IPS-NIHi7 (cell line): ENCODE measurements at regions not wholly inside any gene's neighbourhood (a gene's known extent, or its start where the extent isn't known, plus 50 kb on each side); places are given as distances from the start of the nearest gene placed in this dataset.
A peak's percentile ranks its signal among the peaks of the same experiment; 100 is the strongest.

ENCODE experiments used
- DNase-seq: peaks from one replicate; pipeline ENCODE4 v3.0.0; 2012; ENCODE audit warnings: mixed read lengths; ENCODE audit errors: extremely low spot score

DNA sequence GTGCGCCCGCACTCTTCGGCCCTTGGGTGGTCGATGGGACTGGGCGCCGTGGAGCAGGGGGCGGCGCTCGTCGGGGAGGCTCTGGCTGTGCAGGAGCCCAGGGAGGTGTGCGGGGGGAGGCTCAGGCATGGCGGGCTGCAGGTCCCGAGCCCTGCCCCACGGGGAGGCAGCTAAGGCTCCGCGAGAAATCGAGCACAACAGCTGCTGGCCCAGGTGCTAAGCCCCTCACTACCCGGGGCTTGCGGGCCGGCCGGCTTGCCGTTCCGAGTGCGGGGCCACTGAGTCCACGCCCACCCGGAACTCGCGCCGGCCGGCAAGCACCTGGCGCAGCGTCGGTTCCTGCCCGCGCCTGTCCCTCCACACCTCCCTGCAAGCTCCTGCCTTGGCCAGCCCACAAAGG, 462.3 kb upstream of the JARID2 start:
- DNase-seq: no peak

DNA sequence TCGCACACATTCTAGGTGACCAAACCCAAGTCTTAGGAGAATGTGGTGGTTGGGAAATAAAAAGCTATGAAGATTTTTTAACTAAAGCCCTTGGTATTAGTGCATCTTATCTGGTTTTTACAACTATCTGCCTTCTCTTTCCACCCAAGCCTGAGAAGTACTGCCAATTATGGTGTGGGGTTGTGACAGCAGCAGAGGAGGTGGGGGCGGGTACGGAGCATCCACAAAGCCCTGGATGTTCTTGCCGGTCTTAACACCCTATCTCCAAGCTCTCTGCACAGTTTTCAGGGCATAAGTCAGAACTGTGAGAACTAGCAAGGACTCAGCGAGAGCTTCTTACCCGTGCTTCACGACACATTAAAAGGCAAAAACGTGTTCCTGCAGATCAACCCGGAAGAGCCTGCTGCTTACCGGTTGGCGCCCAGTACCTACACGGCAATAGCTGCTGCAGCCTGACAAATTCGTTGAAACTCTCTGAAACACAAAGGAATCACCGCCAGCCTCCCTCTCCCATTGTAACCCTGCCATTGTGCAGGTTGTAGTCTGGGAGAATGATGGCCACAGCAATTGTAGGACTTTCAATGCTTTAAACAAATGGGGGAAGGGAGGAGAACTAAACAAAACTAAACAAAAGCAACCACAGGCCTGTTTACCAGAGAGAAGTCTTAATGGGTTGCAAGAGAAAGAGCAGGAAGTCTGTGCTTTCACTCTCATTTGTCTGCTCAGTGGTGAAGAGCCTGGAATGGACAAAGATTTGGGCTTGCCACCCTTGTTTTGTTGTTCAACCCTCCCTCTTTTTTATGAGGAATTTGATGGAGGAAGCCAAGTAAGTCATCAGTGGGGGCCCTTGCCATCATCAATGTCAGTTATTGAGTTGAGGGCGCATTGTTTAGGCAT, 461.0 kb upstream of the JARID2 start:
- peak; percentile 54 for DNase-seq

DNA sequence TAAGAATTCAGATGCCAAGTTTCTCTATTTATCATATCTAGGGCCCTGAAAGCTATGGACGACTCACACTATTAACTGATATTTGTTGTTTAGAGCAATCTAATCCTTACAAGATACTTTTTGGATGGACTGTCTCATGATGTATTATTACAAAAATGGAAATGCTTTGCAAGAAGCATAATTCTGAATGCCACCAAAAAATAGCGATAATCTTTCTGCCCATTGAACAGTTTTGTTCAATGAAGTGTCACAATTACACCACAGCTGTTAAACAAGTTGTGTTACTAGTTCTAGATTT, 460.4 kb upstream of the JARID2 start:
- no peak for DNase-seq

DNA sequence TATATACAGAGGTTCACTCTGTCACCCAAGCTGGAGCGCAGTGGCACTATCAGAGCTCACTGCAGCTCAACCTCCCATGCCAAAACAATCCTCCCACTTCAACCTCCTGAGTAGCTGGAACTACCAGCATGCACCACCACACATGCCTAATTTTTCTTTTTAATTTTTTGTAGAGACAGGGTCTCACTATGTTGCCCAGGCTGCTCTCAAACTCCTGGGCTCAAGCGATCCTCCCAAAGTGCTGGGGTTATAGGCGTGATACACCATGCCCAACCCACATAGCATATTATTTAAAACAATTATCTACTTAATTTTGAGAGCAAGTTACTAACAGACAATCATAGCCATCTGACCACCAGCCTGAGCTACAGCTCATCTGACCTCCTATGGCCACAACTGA, 459.9 kb upstream of the JARID2 start:
- no peak for DNase-seq

DNA sequence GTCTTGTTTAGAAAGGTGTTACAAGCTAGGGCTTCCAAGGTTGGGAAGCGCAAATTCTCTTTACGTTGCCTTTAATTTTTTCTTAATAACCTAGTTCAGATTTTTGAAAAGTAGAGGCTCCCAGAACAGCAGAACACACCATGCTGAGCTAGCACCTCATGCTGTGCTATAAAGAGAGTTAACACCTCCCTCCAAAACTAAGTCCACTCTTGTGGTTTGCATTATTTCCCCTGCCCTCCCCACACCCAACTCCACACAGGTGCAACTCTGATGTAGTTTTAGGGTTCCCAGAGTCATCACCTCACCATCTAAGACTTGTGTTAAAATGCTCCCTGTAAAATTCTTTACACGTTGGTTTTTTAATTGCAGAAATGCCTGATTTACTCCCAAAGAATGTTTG, 459.4 kb upstream of the JARID2 start:
- DNase-seq: no peak

DNA sequence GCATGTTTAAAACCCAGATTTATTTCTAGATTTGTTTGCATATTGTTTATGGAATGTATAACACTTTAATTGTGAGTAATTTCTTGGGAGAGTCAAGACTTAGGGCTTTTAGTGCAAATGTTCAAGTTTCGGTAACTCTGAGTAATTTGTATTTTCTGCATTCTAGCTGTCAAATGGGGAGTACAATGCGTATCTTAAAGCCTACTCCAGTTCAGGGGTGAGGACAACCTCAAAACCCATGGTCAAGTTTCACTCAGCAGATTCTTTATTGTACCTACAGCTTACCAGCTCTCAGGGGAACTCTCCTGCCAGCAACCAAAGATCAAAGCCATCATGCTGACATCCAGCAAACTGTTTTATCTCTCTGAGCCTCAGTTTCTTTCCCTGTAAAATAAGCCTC, 458.6 kb upstream of the JARID2 start:
- no peak for DNase-seq

DNA sequence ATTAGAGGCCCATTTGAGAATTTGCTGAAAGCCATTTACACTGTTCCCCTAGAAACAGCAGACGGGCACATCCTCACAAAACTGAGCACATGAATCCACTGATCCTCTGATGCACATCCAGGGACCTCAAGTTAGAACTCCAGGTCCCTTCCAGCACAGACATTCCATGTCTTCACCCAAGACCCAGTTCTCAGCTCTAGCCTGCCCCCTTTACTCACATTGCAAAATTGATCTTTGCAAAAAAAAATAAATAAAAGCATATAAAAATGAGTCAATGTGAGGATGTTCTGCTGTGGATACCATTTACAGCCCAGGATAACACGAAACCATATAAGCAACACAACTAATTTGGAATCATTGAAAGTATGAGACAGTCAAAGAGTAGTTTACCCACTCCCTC, 458.2 kb upstream of the JARID2 start:
- DNase-seq: no peak

DNA sequence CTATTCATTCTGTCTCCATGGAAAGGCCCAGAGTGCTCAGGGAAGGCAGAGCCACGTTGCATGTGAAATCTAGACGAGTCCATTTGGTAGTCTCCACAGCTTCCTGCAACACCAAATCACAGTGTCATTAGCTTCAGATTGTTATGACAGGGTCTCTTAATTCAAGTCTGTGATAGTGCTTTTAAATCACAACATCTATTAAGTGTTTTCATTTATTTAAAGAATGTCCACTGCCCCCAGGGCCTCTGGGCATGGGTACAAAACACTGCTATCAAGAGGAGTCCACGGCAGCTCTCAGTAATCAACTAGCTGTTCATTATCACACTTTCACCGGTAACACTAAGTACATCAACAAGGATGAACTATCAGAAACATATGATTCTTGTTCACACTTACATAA, 455.9 kb upstream of the JARID2 start:
- no peak for DNase-seq

DNA sequence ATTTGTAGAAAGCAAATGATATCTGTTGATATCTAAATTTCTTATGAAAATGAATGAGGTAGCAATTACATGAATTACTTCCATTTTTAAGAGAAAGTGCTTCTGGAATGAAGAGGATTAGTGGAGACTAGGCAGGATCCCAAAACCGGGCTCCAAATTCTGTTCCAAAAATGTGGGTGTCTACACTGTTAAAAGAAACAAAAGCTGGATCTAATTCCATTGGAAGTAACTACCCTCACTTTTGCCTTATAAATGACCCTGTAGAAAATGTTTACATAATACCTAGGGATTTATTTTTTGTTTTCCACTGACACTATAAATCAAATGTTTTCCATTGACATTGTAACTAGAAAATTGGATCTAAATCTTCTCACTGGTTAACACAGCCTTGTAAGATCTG, 454.9 kb upstream of the JARID2 start:
- no peak for DNase-seq

DNA sequence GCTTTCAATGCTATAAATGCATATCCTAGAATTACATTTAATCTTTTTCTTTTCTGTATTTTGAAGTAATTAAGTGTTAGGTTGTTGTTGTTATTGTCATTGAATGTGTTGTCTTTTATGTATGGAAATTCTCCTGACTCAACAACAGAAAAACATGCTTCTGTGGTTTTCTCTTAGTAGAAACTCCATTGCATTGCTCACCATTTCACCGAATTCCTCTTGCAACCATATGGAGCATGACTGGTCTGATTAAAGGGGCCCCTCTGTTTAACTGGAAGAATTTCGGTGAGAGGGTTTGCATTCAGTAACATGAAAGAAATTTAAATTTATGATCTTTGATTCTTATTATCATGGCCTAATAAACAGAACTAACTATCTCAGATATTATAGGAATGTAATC, 454.3 kb upstream of the JARID2 start:
- no peak for DNase-seq

DNA sequence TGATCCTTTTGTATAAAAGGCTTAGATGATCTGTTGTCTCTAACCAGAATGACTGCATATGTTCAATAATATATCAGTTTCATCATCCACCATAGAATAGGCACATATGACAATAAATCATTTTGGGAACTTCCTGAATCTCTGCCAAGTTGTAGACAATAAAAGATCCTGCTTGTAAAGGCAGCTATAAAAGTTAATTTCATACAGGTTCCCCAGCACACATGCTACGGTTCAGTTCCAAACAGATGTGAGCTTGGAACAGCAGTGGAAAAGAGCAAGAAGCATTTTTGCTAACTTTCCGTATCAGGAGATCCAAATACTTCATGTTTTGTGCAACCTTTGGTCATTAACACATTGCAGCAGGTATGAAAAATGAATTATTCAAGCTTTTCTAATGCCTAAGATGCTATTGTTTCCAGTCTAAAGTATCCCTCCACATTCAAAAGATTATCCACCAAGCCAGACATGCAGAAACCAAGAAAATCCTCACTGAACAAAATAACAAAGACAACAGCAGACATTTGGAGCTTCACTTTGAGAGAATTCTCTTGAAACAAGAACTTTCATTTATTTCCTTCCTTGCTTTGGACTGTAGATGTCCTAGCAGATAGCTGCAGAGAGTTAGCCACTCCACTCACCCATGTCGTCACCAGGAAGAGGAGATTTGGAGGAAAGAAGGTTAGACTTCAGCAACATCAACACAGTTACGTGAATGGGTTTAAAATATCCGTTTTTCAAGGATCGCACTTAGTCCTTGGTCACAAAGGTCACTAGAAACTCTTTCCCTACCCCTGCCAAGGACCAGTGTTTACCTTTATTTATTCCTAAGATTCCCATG, 453.5 kb upstream of the JARID2 start:
- no peak for DNase-seq

DNA sequence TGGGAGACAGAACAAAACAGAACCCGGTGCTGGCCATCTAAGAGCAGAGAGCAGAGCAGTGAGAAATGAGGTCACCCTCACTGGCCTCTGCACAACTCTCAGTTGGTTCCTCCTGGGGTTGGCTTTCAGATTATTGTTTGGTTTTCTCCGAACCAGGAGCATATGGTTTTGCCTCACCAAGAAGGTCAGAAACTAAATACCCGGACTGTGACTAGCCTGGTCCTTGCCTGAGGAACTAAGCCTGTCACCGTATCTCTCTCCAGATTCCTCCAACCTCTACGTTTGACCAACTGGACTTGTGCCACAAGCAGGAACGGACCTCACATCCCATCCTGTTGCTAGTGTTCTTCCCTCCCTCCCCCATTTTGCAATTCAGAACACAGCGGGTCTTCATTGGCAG, 450.4 kb upstream of the JARID2 start:
- DNase-seq: no peak

DNA sequence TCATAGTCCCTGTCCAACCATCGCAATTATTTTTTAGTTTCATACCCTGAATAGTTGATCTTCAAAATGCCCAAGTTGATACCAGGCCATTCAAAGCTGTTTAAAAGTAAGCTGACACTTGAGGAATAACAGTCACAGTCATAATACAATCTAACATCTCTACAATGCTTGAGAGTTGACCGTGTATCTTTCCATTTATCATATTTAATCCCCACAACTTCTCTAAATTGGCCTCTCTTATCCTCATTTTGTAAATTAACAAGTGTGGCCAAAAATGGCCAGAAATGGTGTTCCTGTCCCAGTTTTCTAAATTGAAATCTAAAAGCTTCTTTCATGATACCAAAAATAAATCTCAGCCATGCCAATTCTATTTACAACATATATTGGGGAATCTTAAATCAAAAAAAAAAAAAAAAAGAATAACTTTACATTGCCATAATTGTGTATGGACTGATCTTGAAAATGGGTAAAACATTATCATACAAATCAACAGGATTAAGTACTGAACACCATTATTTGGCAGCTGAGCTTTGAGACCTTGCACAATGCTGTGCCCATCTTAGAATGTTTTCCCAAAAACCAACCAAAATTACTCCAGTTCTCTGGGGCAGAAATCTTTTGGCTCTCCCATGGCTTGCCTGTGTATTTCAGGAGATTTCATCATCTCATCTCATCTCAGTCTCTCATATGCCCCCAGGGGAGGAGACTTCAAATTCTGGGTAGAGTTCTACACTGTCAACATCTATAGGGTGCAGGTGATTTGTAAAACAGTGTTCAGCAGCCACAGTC, 448.7 kb upstream of the JARID2 start:
- no peak for DNase-seq

DNA sequence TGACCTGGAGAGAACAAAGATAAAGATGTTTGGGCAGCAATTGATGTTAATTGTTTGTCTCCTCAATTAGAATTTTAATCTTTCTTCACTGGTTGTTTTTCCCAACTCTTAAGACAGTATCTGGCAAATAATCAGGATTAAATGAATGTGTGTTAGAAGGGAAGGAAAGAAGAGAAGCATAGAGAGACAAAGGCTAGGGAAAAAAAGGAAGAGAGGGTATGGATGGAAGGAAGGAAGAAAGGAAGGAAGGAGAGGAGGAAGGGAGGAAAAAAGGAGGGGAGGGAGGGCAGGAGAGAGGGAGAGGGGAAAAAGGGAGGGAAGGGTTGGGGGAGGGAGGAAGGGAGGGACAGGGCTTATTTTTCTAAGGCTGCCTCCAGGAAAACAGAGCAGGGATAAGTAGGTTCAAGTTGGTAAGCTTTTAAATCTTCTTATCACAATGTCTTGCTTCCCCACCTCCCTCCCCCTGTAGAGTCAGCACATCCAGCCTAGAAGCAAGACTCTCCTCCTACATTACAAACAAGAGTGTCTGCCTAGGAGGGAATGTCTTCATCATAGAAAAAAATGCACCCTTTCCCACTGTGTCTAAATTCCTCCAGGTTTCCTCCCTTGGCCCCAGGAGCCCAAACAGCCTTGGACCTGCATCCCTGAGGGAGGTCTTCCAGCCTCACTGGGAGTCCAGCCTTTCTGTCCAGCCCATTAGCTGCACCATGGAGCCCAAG, 447.8 kb upstream of the JARID2 start:
- DNase-seq: no peak

DNA sequence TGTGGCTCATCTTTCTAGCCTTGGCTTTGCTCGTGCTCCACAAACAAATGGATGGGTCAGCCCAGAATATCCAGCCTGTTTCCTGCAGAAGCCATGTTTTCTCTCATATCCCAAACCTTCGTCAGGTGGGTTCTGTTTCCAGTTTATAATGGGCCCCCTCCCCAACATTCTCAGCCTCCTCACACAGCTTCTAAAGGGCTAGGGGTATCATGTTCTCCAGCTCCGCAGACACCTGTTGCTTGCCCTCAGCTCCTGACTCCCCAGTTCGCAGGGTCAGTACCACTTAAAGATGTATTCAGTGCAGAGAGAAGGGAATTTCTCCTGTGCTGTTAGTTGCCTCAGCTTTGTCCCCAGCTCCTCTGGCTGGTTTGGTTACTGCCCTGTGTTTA, 447.3 kb upstream of the JARID2 start:
- DNase-seq: no peak

DNA sequence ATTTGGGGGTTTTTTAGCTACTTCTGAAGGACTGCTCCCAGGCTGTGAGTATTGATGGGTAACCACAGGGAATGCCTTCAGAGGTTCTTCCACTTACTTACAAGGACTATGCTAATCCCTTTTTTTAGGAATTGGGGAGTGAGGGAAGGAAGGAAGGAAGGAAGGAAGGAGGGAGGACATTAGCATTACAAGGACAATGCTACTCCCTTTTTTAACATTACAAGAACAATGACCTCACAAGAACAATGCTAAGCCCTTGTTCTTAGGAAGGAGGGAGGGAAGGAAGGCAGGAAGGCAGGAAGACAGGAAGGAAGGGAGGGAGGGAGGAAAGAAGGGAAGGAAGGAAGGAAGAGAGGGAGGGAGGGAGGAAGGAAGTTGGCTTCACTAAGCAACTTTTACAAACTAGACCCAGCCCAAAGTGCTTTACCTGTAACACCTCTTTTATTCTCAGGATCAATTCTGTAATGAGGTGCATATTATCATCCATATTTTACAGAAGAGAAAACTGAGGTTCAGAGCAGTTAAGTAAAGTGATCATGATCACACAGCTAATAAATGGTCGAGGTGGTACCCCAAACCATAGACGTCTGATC, 446.8 kb upstream of the JARID2 start:
- DNase-seq: no peak

DNA sequence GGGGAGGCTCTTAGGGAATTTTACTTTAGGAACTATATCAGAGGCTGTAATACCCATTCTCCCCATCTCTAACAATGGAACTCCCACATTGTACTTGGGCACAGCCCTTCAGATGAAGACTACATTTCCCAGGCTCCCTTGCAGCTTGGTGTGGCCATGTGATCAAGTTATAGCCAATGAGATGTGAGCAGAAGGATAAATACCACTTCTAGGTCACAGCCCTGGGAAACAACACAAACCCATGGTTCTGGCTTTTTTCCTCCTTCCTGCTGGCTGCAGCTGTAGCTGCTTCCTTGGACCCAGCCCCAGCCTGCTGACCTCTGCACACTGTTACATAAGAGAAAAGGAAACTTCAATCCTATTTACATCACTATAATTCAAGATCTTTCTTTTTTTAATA, 445.9 kb upstream of the JARID2 start:
- DNase-seq: peak; percentile 66

DNA sequence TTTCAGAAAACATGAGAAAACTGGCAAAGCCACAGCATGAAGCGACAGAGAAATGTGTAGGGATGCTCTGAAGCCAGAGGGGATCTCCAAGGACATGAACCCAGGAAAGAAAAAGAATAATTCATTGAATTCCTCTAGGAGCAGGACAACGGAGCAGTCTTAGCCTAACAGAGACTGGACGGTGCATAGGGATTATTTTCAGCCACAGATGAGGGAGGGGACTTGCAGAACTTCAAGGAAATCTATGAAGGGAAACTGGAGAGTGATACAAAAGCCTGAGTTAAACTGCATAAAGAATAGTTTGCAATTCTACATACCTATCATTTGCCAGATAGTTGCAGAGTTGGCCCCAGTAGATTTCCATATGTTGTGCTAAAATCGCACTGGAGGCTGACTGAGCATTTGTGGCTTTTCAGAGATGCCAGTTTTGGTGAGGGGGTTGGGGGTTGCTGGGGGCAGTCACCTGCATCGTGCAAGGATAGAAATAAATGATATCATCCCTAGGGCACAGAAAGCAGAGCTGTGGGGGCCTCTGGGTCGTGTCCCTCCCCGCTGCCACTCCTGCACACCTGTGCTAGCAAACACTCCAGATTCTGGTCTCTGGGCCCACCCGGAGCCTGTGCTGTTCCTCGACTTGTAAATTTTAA, 443.2 kb upstream of the JARID2 start:
- no peak for DNase-seq

DNA sequence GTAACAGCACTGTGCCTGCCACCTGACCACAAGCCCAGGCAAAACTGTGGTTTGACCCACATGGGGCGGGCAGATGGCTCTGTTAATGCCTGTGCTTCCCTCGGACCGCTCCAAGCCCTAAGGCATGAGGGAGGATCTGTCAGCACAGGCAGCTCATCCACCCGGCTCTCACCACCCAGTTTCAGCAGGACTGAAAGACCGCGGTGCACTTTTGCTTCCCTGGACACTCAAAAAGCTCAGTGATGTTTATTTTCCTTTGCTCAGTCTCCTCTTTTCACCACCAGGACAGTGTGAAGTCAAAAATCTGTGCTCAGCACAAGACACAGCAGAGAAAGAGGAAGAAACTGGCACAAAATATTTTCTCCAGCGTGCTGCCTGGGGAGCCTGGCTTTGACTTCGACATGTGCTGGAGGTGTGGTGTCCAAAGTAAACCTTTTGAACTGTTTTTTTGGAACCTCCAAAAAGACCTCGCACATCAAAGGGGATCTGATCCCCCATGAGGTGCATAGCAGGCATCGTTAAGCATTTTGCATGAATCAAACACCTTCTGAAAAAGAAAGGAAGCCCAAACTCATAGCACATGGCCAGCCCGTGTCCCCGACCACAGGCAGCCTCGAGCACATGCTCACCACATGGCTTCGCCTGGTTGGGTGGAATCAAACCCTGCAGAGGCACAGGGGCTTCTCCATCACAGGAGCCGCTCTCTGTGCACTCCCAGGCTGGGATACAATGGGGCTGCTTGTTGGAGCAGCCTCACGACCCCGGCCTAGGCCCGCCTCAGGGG, 441.7 kb upstream of the JARID2 start:
- DNase-seq: no peak

DNA sequence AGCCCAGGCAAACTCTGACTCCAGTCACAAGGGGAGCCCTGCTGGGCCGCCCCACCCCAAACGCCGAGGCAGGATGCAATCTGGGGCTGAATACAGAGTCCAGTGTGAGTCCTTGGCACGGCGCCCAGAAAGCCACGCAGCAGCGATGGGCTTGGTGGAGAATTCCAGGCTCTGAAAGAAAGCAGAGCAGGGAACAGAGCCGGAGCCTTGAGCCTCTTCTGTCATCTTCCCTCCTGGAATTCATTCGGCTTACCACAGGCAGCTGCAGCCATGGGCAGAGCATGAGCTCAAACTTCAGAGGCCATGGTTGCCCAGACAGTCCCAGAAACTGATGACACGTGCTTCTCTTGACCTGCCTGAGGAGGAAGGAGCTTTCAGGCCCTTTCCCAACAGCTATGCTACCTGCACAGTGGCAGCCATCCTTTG, 441.1 kb upstream of the JARID2 start:
- no peak for DNase-seq
